Retinal pigment epithelial cell (primary cell): ENCODE measurements at regions not wholly inside any gene's neighbourhood (a gene's known extent, or its start where the extent isn't known, plus 50 kb on each side); places are given as distances from the start of the nearest gene placed in this dataset.

Experiments
- DNase-seq: peaks from one replicate; pipeline ENCODE4 v3.0.0-alpha.2; 2010; ENCODE audit warnings: low read depth
- H3K4me3 ChIP-seq: 2 replicates; pipeline ENCODE4 v1.5.1; 2011; ENCODE audit warnings: mild to moderate bottlenecking, low read length, control low read depth, moderate library complexity
- CTCF ChIP-seq: conservative IDR thresholded peaks from 2 replicates; pipeline ENCODE4 v1.5.1; 2011; ENCODE audit warnings: low read depth, low read length, control low read depth, inconsistent platforms

GRCh38 chr2:49553658-49554057, 399.3 kb upstream of the FSHR start:
- no peak for DNase-seq
- no peak for TF ChIP-seq CTCF
- no peak overlapping the region for H3K4me3 ChIP-seq

GRCh38 chr2:49532702-49533101, 378.4 kb upstream of the FSHR start:
- TF ChIP-seq CTCF: no peak
- no peak overlapping the region for H3K4me3 ChIP-seq
- no peak for DNase-seq

- DNase-seq: no peak
- H3K4me3 ChIP-seq: no peak overlapping the region
- TF ChIP-seq CTCF: no peak
Observed at GRCh38 chr2:49515996-49516782, 361.9 kb upstream of the FSHR start.

GRCh38 chr2:49514201-49514600, 359.9 kb upstream of the FSHR start:
- no peak for TF ChIP-seq CTCF
- H3K4me3 ChIP-seq: no peak overlapping the region
- DNase-seq: no peak

GRCh38 chr2:49490710-49491109, 336.4 kb upstream of the FSHR start:
- H3K4me3 ChIP-seq: no peak overlapping the region
- DNase-seq: no peak

GRCh38 chr2:49487139-49487538, 332.8 kb upstream of the FSHR start:
- TF ChIP-seq CTCF: no peak
- DNase-seq: no peak
- no peak overlapping the region for H3K4me3 ChIP-seq

More at GRCh38 chr2:49490710-49491109, 336.4 kb upstream of the FSHR start:
- TF ChIP-seq CTCF: peak; percentile 64

- no peak overlapping the region for H3K4me3 ChIP-seq
- TF ChIP-seq CTCF: no peak
- DNase-seq: no peak
Observed at GRCh38 chr2:49480520-49480919, 326.2 kb upstream of the FSHR start.
